Chondrocyte (in vitro differentiated cells): ENCODE measurements at regions not wholly inside any gene's neighbourhood (a gene's known extent, or its start where the extent isn't known, plus 50 kb on each side); places are given as distances from the start of the nearest gene placed in this dataset.
A peak's percentile ranks its signal among the peaks of the same experiment; 100 is the strongest.

Source experiments
- DNase-seq: peaks from one replicate; pipeline ENCODE4 v3.0.0; 2021; ENCODE audit warnings: mixed read lengths, low spot score
- H3K27ac Mint-ChIP-seq: one replicate; pipeline ENCODE4 v1.8.0; 2021; ENCODE audit warnings: mild to moderate bottlenecking, moderate library complexity, mixed read lengths; ENCODE audit not compliant: unreplicated experiment
- H3K27me3 Mint-ChIP-seq: 2 replicates; pipeline ENCODE4 v1.8.0; 2021; ENCODE audit warnings: low read depth, mixed read lengths
- H3K36me3 Mint-ChIP-seq: 2 replicates; pipeline ENCODE4 v1.8.0; 2021; ENCODE audit warnings: low read depth, mixed read lengths
- H3K4me1 Mint-ChIP-seq: 2 replicates; pipeline ENCODE4 v1.8.0; 2021; ENCODE audit warnings: low read depth, mild to moderate bottlenecking, mixed read lengths
- H3K4me3 Mint-ChIP-seq: one replicate; pipeline ENCODE4 v1.8.0; 2021; ENCODE audit warnings: mild to moderate bottlenecking, moderate library complexity, mixed read lengths; ENCODE audit not compliant: unreplicated experiment
- H3K9me3 Mint-ChIP-seq: 2 replicates; pipeline ENCODE4 v1.8.0; 2021; ENCODE audit warnings: low read depth, mixed read lengths
- CTCF ChIP-seq: fragments of 200-600 bp; sonication (generic); IDR thresholded peaks from 2 replicates; pipeline ENCODE4 v1.5.0; 2021; ENCODE audit warnings: antibody characterized with exemption, mild to moderate bottlenecking, moderate library complexity

DNA sequence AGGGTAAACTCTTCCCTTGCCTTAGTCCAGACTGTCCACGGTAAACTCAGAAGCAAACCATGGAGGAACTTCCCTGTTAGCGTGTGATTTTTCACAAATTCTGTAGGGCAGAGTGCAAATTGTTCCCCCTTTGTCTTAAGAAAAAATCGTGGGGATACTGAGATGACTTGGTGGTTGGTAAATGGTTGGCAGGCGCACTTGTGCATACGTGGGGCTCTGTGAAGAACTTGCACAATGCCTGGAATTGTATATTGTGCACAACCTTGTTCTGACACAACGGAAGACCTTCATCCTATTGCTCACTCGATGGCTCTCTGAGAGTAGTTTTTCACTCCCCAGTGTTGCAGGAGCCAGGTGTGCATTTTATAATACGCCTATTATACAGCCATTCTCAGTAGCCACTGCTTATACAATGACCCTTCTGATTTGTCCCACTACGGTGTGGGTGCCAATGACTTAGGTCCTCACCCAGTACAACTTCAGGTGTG lies 150.0 kb downstream of the SPRY1 start:
- no peak for TF ChIP-seq CTCF
- Mint-ChIP-seq H3K27ac (no peak overlapping the region), H3K27me3 (peaks cover 9% of the 10 kb centered on the region), H3K4me1 (no peaks in the 10 kb centered on the region), H3K9me3 (peaks cover 6% of the 10 kb centered on the region), H3K36me3 (peaks cover 9% of the 10 kb centered on the region), H3K4me3 (no peak overlapping the region)
- DNase-seq: no peak

DNA sequence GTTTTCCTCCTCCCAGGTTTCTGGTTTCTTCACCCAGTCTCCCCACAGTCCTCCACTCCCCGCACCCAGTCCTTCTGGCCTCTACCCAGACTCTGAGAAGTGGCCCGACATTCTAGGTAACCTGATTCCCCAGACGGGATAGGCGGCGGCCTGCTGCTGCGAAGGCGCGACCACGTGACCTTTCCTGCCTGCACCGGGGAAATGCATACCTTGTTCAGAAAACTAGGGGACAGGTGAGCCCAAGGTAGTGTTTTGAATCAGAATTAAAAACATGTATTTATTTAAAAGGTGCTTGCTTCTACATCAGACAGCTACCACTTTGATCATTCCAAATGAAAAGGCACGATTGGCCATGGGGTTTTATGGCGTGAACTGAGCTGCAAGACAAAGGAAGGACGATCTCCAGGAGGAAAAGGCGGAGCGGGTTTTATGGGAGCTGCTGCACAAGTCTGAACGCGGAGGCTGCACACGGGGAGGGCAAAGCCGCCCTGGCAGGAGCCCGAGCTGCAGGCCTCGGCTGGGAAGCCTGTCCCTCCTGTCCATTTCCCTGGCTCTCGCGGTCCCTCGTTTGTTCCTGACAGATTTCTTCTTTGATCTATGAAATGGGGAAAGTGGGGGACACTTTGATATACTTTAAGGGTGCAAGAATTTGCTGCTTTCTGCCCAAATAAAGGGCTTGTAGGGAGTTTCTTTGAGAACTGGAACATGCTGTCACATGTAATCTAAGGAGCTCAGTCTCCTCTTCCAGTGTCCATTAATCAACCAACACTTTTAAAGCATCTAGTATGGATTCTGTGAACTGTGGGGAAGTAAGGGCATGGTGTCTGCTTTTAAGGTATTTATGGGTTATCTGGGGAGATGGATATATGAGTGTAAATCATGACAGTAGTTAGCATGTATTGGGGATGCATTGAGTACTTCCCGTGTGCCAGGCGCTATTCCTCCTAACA lies 150.9 kb downstream of the SPRY1 start:
- Mint-ChIP-seq H3K36me3 (peaks cover 9% of the 10 kb centered on the region), H3K4me3 (no peak overlapping the region), H3K27me3 (peaks cover 9% of the 10 kb centered on the region), H3K4me1 (peaks cover under 1% of the 10 kb centered on the region), H3K9me3 (peaks cover 6% of the 10 kb centered on the region), H3K27ac (no peak overlapping the region)
- no peak for TF ChIP-seq CTCF
- no peak for DNase-seq

DNA sequence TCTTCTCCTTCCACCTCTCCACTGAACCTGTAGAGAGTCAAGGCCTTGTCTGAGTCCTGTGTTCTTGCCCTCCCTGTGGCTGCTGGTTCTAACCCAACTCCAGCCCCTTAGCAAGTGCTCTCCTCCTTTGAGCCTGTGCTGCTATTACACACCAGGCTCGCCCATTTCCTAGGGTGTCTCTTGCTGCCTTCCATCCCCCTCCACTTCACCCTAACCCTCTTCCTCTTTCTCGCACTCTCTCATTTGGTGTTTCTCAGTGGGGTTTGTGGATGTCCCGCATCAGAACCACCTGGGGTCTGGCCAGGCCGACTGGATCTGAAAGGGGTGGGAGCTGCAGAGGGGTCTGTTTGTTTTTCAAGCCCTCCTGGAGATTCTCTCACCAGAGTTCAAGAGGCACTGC lies 156.7 kb downstream of the SPRY1 start:
- Mint-ChIP-seq H3K4me3 (no peak overlapping the region), H3K36me3 (peaks cover 8% of the 10 kb centered on the region), H3K9me3 (peaks cover 6% of the 10 kb centered on the region), H3K27ac (no peak overlapping the region), H3K4me1 (peaks cover 36% of the 10 kb centered on the region), H3K27me3 (peaks cover 2% of the 10 kb centered on the region)
- no peak for DNase-seq
- no peak for TF ChIP-seq CTCF

DNA sequence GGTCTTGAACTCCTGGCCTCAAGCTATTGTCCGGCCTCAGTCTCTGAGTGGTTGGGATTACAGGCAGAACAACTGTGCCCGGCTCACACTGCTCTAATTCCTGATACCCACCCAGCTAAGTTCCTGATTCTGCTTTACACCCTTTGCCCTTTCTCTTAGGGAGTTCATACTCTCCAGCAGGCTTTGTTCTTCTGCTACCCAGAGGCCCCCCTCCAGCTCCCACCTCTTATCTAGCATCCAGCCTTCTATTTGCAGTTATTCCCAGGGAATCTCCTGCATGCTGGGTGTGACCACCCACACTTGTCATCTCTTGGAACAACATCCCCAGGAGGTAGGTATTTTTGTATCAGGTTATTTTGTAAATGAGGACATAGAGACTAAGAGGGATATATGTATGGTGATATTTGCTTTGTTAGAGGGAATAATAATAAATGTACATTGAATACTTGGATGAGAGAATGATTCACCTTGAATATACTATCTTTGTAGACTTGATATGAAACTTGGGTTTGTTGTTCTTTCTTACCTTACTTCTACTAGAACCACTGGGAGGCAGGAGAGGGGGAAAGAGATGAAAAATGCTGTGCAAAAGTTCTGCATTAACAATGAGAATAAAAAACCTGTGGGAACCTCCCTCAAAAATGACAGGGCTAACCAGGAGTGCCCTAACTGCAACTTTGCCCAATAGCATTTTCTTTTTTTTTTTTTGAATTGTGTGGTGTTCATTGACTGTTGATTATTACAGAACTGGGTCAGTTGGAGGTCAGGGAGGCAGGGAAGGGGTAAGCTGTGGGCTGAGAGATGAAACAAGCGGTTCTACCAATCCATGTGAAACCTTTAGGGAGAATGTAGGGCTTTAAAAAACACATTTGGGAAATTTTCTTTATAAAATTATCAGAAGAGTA lies 157.4 kb downstream of the SPRY1 start:
- H3K27ac Mint-ChIP-seq: no peak overlapping the region
- no peak for TF ChIP-seq CTCF
- H3K27me3 Mint-ChIP-seq: peaks cover 2% of the 10 kb centered on the region
- no peak for DNase-seq
- no peak overlapping the region for H3K4me3 Mint-ChIP-seq
- H3K4me1 Mint-ChIP-seq: peaks cover 39% of the 10 kb centered on the region
- peaks cover 6% of the 10 kb centered on the region for H3K9me3 Mint-ChIP-seq
- H3K36me3 Mint-ChIP-seq: peaks cover 8% of the 10 kb centered on the region

GRCh38 chr4:123554801-123555232 lies 158.2 kb downstream of the SPRY1 start:
- Mint-ChIP-seq H3K4me3 (peak overlapping the region; percentile 29), H3K4me1 (peaks cover 48% of the 10 kb centered on the region), H3K36me3 (peaks cover 3% of the 10 kb centered on the region), H3K27me3 (peaks cover 2% of the 10 kb centered on the region), H3K9me3 (peaks cover under 1% of the 10 kb centered on the region), H3K27ac (peak overlapping the region; percentile 92)
- no peak for DNase-seq
- no peak for TF ChIP-seq CTCF
